GM18505 (cell line): ENCODE measurements at regions not wholly inside any gene's neighbourhood (a gene's known extent, or its start where the extent isn't known, plus 50 kb on each side); places are given as distances from the start of the nearest gene placed in this dataset.

Experiments
- ATAC-seq: cut with Tn5 transposase; IDR thresholded peaks from one replicate; pipeline ENCODE4 v1.9.1; 2021; ENCODE audit not compliant: unreplicated experiment
- POLR2A ChIP-seq: IDR thresholded peaks from 4 replicates; pipeline ENCODE4 v1.6.1; 2011; ENCODE audit warnings: borderline replicate concordance; ENCODE audit not compliant: insufficient read depth, insufficient read length; ENCODE audit errors: extremely low read depth

- no peak for ATAC-seq
- TF ChIP-seq POLR2A: no peak
Measured at GRCh38 chr12:75571656-75572205, 60.3 kb upstream of the KRR1 start.

- TF ChIP-seq POLR2A: no peak
- no peak for ATAC-seq
Measured at GRCh38 chr12:75571204-75571603, 59.8 kb upstream of the KRR1 start.

GRCh38 chr12:75568801-75569200, 57.4 kb upstream of the KRR1 start:
- no peak for TF ChIP-seq POLR2A
- no peak for ATAC-seq

- ATAC-seq: no peak
- no peak for TF ChIP-seq POLR2A
Measured at GRCh38 chr12:75568393-75568792, 57.0 kb upstream of the KRR1 start.

- ATAC-seq: no peak
- no peak for TF ChIP-seq POLR2A
Measured at GRCh38 chr12:75565795-75566194, 54.4 kb upstream of the KRR1 start.

GRCh38 chr12:75564852-75565251, 53.4 kb upstream of the KRR1 start:
- ATAC-seq: no peak
- TF ChIP-seq POLR2A: no peak

- no peak for TF ChIP-seq POLR2A
- ATAC-seq: no peak
Measured at GRCh38 chr12:75564398-75564797, 53.0 kb upstream of the KRR1 start.

- no peak for ATAC-seq
- no peak for TF ChIP-seq POLR2A
Measured at GRCh38 chr12:75563351-75563750, 51.9 kb upstream of the KRR1 start.

- TF ChIP-seq POLR2A: no peak
- ATAC-seq: no peak
Measured at GRCh38 chr12:75561921-75562320, 50.5 kb upstream of the KRR1 start.
